HFF-Myc (cell line): ENCODE measurements at regions not wholly inside any gene's neighbourhood (a gene's known extent, or its start where the extent isn't known, plus 50 kb on each side); places are given as distances from the start of the nearest gene placed in this dataset.
A peak's percentile ranks its signal among the peaks of the same experiment; 100 is the strongest.

Source experiments
- DNase-seq: peaks from one replicate; pipeline ENCODE4 v3.0.0-alpha.2; 2011; ENCODE audit warnings: low read depth; ENCODE audit errors: extremely low read depth
- H3K4me3 ChIP-seq: replicated peaks from 2 replicates; pipeline ENCODE4 v1.5.1; 2011; ENCODE audit warnings: low read depth, mild to moderate bottlenecking, control low read depth, low read length
- TF ChIP-seq, protein P1 (sequence below): IDR thresholded peaks from 2 replicates; pipeline ENCODE4 v1.5.1; 2012; ENCODE audit warnings: mild to moderate bottlenecking, low read depth, low read length, control low read depth; ENCODE audit errors: missing control alignments

DNA sequence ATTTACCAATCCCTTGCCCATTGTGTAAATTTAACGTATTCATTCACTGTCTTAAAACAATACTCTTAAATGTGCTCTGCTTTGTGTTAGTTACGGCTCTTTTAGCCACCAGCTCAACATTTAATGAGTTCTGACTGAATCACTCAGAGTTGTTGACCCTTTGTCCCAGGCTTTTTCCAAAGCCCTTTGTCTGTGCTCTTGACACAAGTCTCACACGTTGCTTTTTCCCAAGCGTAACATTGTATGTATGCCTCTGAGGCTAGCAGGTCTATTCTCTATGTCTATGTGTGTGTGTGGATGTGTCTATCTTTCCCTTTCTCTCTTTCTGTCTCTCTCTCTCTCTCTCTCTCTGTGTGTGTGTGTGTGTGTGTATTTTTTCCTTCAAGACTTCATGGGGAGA is 435.4 kb upstream of the GOLIM4 start:
- DNase-seq: no peak
- no peak overlapping the region for H3K4me3 ChIP-seq
- TF ChIP-seq, protein P1, sequence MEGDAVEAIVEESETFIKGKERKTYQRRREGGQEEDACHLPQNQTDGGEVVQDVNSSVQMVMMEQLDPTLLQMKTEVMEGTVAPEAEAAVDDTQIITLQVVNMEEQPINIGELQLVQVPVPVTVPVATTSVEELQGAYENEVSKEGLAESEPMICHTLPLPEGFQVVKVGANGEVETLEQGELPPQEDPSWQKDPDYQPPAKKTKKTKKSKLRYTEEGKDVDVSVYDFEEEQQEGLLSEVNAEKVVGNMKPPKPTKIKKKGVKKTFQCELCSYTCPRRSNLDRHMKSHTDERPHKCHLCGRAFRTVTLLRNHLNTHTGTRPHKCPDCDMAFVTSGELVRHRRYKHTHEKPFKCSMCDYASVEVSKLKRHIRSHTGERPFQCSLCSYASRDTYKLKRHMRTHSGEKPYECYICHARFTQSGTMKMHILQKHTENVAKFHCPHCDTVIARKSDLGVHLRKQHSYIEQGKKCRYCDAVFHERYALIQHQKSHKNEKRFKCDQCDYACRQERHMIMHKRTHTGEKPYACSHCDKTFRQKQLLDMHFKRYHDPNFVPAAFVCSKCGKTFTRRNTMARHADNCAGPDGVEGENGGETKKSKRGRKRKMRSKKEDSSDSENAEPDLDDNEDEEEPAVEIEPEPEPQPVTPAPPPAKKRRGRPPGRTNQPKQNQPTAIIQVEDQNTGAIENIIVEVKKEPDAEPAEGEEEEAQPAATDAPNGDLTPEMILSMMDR: no peak

- no peak overlapping the region for H3K4me3 ChIP-seq
- DNase-seq: no peak
- TF ChIP-seq, protein P1: no peak
Measured at GRCh38 chr3:168524129-168524528, 428.4 kb upstream of the GOLIM4 start.

GRCh38 chr3:168517249-168518071 is 421.7 kb upstream of the GOLIM4 start:
- no peak for DNase-seq
- no peak overlapping the region for H3K4me3 ChIP-seq
- TF ChIP-seq, protein P1: no peak

GRCh38 chr3:168514252-168514651 is 418.5 kb upstream of the GOLIM4 start:
- H3K4me3 ChIP-seq: no peak overlapping the region
- TF ChIP-seq, protein P1: no peak
- no peak for DNase-seq

- TF ChIP-seq, protein P1: no peak
- H3K4me3 ChIP-seq: no peak overlapping the region
- DNase-seq: no peak
Measured at GRCh38 chr3:168512802-168513201, 417.1 kb upstream of the GOLIM4 start.

GRCh38 chr3:168511428-168512014 is 415.8 kb upstream of the GOLIM4 start:
- no peak for DNase-seq
- no peak overlapping the region for H3K4me3 ChIP-seq
- TF ChIP-seq, protein P1: peak; percentile 39
